ENCODE measurements at regions not wholly inside any gene's neighbourhood (a gene's known extent, or its start where the extent isn't known, plus 50 kb on each side); places are given as distances from the start of the nearest gene placed in this dataset.

- no peak for DNase-seq
Observed at GRCh38 chr6:29999416-29999815, 57.1 kb downstream of the HLA-A start.

- no peak for DNase-seq
Observed at GRCh38 chr6:30000156-30000791, 57.9 kb downstream of the HLA-A start.

GRCh38 chr6:30002871-30003270, 58.2 kb upstream of the POLR1H start:
- DNase-seq, result no peak

GRCh38 chr6:30005482-30005881, 55.6 kb upstream of the POLR1H start:
- DNase-seq, result no peak

- DNase-seq, result peak in 1 of 5 donors; percentile 5
Observed at GRCh38 chr6:30006170-30007131, 54.6 kb upstream of the POLR1H start.

GRCh38 chr6:30007132-30007764, 53.8 kb upstream of the POLR1H start:
- peak in 3 of 5 donors; percentile 6 to 40 (median 9) for DNase-seq

- no peak for DNase-seq
Observed at GRCh38 chr6:30009113-30009512, 52.0 kb upstream of the POLR1H start.

Data from T-helper 1 cell (primary cell).